HCT116 (cell line): ENCODE measurements at regions not wholly inside any gene's neighbourhood (a gene's known extent, or its start where the extent isn't known, plus 50 kb on each side); places are given as distances from the start of the nearest gene placed in this dataset.

Source experiments
- ATAC-seq: fragments of 200-7000 bp; cut with Tn5 transposase; 2 replicates; pipeline ENCODE4 v1.9.1; 2020; ENCODE audit warnings: mild to moderate bottlenecking, moderate library complexity
- BruUV-seq: library from RNA; stranded (reverse); fragments of 400-500 nt; replicated peaks from 2 replicates; lab custom pipeline; 2021; lab: Mats Ljungman, UMichigan
- CTCF ChIA-PET: fragments of 300-600 bp; sonication (Branson Sonifier 250); formaldehyde crosslinking; loops from one replicate; lab custom pipeline; 2021; ENCODE audit warnings: antibody characterized with exemption; lab: Charles Lee
- POLR2A ChIA-PET: fragments of 300-600, 350-600 bp; sonication (Branson Sonifier 250); formaldehyde crosslinking; loops from one replicate; lab custom pipeline; 2021; ENCODE audit warnings: antibody characterized with exemption; lab: Charles Lee
- RAD21 ChIA-PET, 2 experiments: fragments of 300-600 bp; sonication (Branson Sonifier 250); formaldehyde crosslinking; loops; one replicate each; lab custom pipeline; 2023; ENCODE audit warnings: low total read pairs in 2 of 2; ENCODE audit not compliant: uncharacterized antibody in 2 of 2, unreplicated experiment in 2 of 2, low non-redundant PET in 1 of 2; lab: Charles Lee
- DNase-seq: peaks from one replicate; pipeline ENCODE4 v3.0.0-alpha.2; 2010; ENCODE audit warnings: low read depth, low spot score
- H2AFZ ChIP-seq: fragments of 200-600 bp; shearing (Covaris generic), sonication (generic); 2 replicates; pipeline ENCODE4 v1.6.1; 2017; ENCODE audit warnings: low read depth, mixed run types, mixed read lengths, antibody characterized with exemption, low read length; ENCODE audit not compliant: poor library complexity, severe bottlenecking
- H3K27ac ChIP-seq: 2 replicates; pipeline ENCODE4 v1.5.1; 2012; ENCODE audit warnings: low read depth, low read length
- H3K27me3 ChIP-seq: fragments of 200-600 bp; sonication (generic); 2 replicates; pipeline ENCODE4 v1.6.1; 2016; ENCODE audit warnings: mixed run types, low read length, mixed read lengths; ENCODE audit not compliant: insufficient read depth
- H3K36me3 ChIP-seq, 2 experiments: fragments of 200-500 bp in 1 of 2; fragments of 200-600 bp in 1 of 2; sonication (Bioruptor generic) in 1 of 2; sonication (generic) in 1 of 2; 2 replicates each; pipeline versions ENCODE4 v1.5.1 to v1.6.1; 2014 to 2016; ENCODE audit warnings: low read length in 2 of 2, inconsistent platforms in 1 of 2, mixed read lengths in 1 of 2, mixed run types in 1 of 2; ENCODE audit not compliant: insufficient read depth in 2 of 2, control insufficient read depth in 1 of 2
- H3K4me1 ChIP-seq, 2 experiments: fragments of 200-600 bp in 1 of 2; sonication (generic) in 1 of 2; 2 replicates each; pipeline versions ENCODE4 v1.5.1 to v1.6.1; 2012 to 2017; ENCODE audit warnings: low read length in 2 of 2, inconsistent platforms in 1 of 2, mild to moderate bottlenecking in 1 of 2, mixed read lengths in 1 of 2, mixed run types in 1 of 2, moderate library complexity in 1 of 2; ENCODE audit not compliant: insufficient read depth in 2 of 2, control insufficient read depth in 1 of 2
- H3K4me2 ChIP-seq: fragments of 200-600 bp; sonication (generic); 2 replicates; pipeline ENCODE4 v1.6.1; 2017; ENCODE audit warnings: mixed run types, low read length, mixed read lengths
- H3K4me3 ChIP-seq, 2 experiments: fragments of 200-600 bp in 1 of 2; sonication (generic) in 1 of 2; replicated peaks in 1 of 2; 2 replicates each; pipeline ENCODE4 v1.5.1; 2011 to 2016; ENCODE audit warnings: low read length in 2 of 2, control low read depth in 1 of 2, low read depth in 1 of 2, mild to moderate bottlenecking in 1 of 2, mixed read lengths in 1 of 2, mixed run types in 1 of 2
- H3K79me2 ChIP-seq: fragments of 200-600 bp; sonication (generic); 2 replicates; pipeline ENCODE4 v1.6.1; 2017; ENCODE audit warnings: mild to moderate bottlenecking, mixed run types, low read length, moderate library complexity, mixed read lengths; ENCODE audit not compliant: insufficient read depth
- H3K9ac ChIP-seq: fragments of 200-600 bp; sonication (generic); 2 replicates; pipeline ENCODE4 v1.6.1; 2016; ENCODE audit warnings: low read length, mixed read lengths
- H3K9me2 ChIP-seq: fragments of 200-600 bp; sonication (generic), shearing (Covaris generic); 2 replicates; pipeline ENCODE4 v1.6.1; 2017; ENCODE audit warnings: mixed run types, mild to moderate bottlenecking, moderate library complexity; ENCODE audit not compliant: insufficient read depth
- H3K9me3 ChIP-seq, 2 experiments: fragments of 200-500 bp in 1 of 2; fragments of 200-600 bp in 1 of 2; sonication (Bioruptor generic) in 1 of 2; sonication (generic) in 1 of 2; 2 replicates each; pipeline ENCODE4 v1.6.1; 2014 to 2017; ENCODE audit warnings: low read length in 2 of 2, mixed read lengths in 2 of 2, inconsistent platforms in 1 of 2, low read depth in 1 of 2, mild to moderate bottlenecking in 1 of 2, mixed run types in 1 of 2, moderate library complexity in 1 of 2; ENCODE audit not compliant: control insufficient read depth in 1 of 2, insufficient read depth in 1 of 2
- H4K20me1 ChIP-seq: fragments of 200-600 bp; sonication (generic), shearing (Covaris generic); 2 replicates; pipeline ENCODE4 v1.6.1; 2017; ENCODE audit warnings: mixed run types, mild to moderate bottlenecking, moderate library complexity; ENCODE audit not compliant: insufficient read depth
- CBX3 ChIP-seq: IDR thresholded peaks from 2 replicates; pipeline ENCODE4 v1.6.1; 2012; ENCODE audit warnings: low read depth
- CEBPB ChIP-seq: IDR thresholded peaks from 2 replicates; pipeline ENCODE4 v1.6.1; 2012; ENCODE audit warnings: low read depth
- EGR1 ChIP-seq: IDR thresholded peaks from 2 replicates; pipeline ENCODE4 v1.6.1; 2012; ENCODE audit warnings: low read depth
- ELF1 ChIP-seq: IDR thresholded peaks from 2 replicates; pipeline ENCODE4 v1.6.1; 2012; ENCODE audit warnings: low read depth, borderline replicate concordance
- FOSL1 ChIP-seq: IDR thresholded peaks from 2 replicates; pipeline ENCODE4 v1.6.1; 2012; ENCODE audit warnings: low read depth
- JUND ChIP-seq: IDR thresholded peaks from 2 replicates; pipeline ENCODE4 v1.6.1; 2012
- POLR2A ChIP-seq: IDR thresholded peaks from 2 replicates; pipeline ENCODE4 v1.7.0; 2011; ENCODE audit warnings: borderline replicate concordance; ENCODE audit not compliant: insufficient read depth, insufficient read length; ENCODE audit errors: extremely low read depth
- RAD21 ChIP-seq: IDR thresholded peaks from 2 replicates; pipeline ENCODE4 v1.6.1; 2012; ENCODE audit warnings: low read depth, mild to moderate bottlenecking
- SIN3A ChIP-seq: IDR thresholded peaks from 2 replicates; pipeline ENCODE4 v1.6.1; 2012; ENCODE audit warnings: low read depth
- SP1 ChIP-seq: IDR thresholded peaks from 2 replicates; pipeline ENCODE4 v1.6.1; 2012; ENCODE audit warnings: low read depth
- SRF ChIP-seq: IDR thresholded peaks from 2 replicates; pipeline ENCODE4 v1.6.1; 2012; ENCODE audit warnings: low read depth
- TCF7L2 ChIP-seq: IDR thresholded peaks from 2 replicates; pipeline ENCODE4 v1.7.0; 2011; ENCODE audit warnings: borderline replicate concordance, inconsistent platforms; ENCODE audit not compliant: insufficient read depth, insufficient read length; ENCODE audit errors: extremely low read depth
- YY1 ChIP-seq: IDR thresholded peaks from 2 replicates; pipeline ENCODE4 v1.6.1; 2011; ENCODE audit warnings: low read length, low read depth, moderate library complexity, mild to moderate bottlenecking; ENCODE audit not compliant: insufficient replicate concordance; ENCODE audit errors: extremely low read depth
- ZFX ChIP-seq: fragments of 450-650 bp; IDR thresholded peaks from 2 replicates; pipeline ENCODE4 v1.6.1; 2017
- ZNF274 ChIP-seq: fragments of 200-500 bp; sonication (Bioruptor generic); IDR thresholded peaks from 2 replicates; pipeline ENCODE4 v1.6.1; 2014; ENCODE audit warnings: mild to moderate bottlenecking, low read depth, low read length, inconsistent platforms
- intact Hi-C: fragments of 100-400 bp; cut with micrococcal nuclease; formaldehyde crosslinking; loops from 2 replicates; pipeline ENCODE4 v1.10.0; 2022
- TF ChIP-seq, protein P1 (sequence below): IDR thresholded peaks from 2 replicates; pipeline ENCODE4 v1.6.1; 2012; ENCODE audit warnings: low read depth
- TF ChIP-seq, protein P2 (sequence below): IDR thresholded peaks from 2 replicates; pipeline ENCODE4 v1.6.1; 2012
- TF ChIP-seq, protein P3 (sequence below): IDR thresholded peaks from 2 replicates; pipeline ENCODE4 v1.6.1; 2011; ENCODE audit warnings: mild to moderate bottlenecking, low read length, moderate library complexity; ENCODE audit not compliant: insufficient replicate concordance; ENCODE audit errors: extremely low read depth
- TF ChIP-seq, protein P4 (sequence below): IDR thresholded peaks from 2 replicates; pipeline ENCODE4 v1.6.1; 2012
- TF ChIP-seq, protein P5 (sequence below), 3 experiments: fragments of 200-600 bp in 1 of 3; sonication (generic) in 1 of 3; IDR thresholded peaks in 2 of 3; conservative IDR thresholded peaks in 1 of 3; 2 replicates each; pipeline ENCODE4 v1.5.1; 2012 to 2017; ENCODE audit warnings: low read depth in 2 of 3, low read length in 2 of 3, antibody characterized with exemption in 1 of 3, borderline replicate concordance in 1 of 3, control low read depth in 1 of 3, mild to moderate bottlenecking in 1 of 3, mixed read lengths in 1 of 3, mixed run types in 1 of 3, moderate library complexity in 1 of 3; ENCODE audit not compliant: insufficient read depth in 1 of 3

DNA sequence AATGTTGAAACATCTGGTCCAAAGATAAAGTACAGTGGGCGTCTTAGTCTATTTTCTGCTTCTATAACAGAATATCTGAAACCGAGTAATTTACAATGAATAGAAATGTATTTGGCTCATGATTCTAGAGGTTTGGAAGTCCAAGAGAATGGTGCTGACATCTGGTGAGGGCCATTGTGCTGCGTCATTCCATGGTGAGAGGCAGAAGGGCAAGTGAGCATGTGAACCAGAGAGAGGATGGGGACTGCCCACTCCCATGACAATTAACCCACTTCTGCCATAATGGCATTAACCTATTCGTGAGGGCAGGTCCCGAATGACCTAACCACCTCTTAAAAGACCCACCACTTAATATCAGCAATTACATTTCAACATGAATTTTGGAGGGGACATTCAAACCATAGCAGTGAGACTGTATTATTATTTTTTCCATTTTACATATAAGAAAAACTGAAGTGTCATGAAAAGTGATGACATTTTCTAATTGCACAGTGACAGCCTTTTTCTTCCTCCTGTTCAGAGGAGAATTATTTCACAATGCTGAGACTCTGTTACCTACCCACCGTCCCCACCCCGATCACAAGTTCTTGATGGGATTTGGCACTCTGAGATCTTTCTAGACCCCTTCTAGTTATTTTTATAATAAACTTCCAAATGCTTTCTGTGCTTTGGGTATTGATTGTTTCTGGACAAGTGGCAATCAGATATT, 238.8 kb downstream of the RPLP1 start:
- no peak overlapping the region for H3K4me3 ChIP-seq
- no peaks in the 10 kb centered on the region for H4K20me1 ChIP-seq
- H3K27ac ChIP-seq, result no peak overlapping the region
- H3K9me3 ChIP-seq, result peaks cover 6 to 16% of the 10 kb centered on the region in 2 experiments; a peak in 2 of 4 replicates
- H3K4me2 ChIP-seq, result no peak overlapping the region
- no peak overlapping the region for H3K9ac ChIP-seq
- TF ChIP-seq YY1 (no peak), CEBPB (no peak), SIN3A (no peak), EGR1 (no peak), POLR2A (no peak), RAD21 (no peak), ZNF274 (no peak), FOSL1 (no peak), TCF7L2 (no peak), SP1 (no peak), ELF1 (no peak), CBX3 (no peak), SRF (no peak), ZFX (no peak), JUND (no peak)
- TF ChIP-seq, protein P1, sequence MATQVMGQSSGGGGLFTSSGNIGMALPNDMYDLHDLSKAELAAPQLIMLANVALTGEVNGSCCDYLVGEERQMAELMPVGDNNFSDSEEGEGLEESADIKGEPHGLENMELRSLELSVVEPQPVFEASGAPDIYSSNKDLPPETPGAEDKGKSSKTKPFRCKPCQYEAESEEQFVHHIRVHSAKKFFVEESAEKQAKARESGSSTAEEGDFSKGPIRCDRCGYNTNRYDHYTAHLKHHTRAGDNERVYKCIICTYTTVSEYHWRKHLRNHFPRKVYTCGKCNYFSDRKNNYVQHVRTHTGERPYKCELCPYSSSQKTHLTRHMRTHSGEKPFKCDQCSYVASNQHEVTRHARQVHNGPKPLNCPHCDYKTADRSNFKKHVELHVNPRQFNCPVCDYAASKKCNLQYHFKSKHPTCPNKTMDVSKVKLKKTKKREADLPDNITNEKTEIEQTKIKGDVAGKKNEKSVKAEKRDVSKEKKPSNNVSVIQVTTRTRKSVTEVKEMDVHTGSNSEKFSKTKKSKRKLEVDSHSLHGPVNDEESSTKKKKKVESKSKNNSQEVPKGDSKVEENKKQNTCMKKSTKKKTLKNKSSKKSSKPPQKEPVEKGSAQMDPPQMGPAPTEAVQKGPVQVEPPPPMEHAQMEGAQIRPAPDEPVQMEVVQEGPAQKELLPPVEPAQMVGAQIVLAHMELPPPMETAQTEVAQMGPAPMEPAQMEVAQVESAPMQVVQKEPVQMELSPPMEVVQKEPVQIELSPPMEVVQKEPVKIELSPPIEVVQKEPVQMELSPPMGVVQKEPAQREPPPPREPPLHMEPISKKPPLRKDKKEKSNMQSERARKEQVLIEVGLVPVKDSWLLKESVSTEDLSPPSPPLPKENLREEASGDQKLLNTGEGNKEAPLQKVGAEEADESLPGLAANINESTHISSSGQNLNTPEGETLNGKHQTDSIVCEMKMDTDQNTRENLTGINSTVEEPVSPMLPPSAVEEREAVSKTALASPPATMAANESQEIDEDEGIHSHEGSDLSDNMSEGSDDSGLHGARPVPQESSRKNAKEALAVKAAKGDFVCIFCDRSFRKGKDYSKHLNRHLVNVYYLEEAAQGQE, result no peak
- TF ChIP-seq, protein P2, sequence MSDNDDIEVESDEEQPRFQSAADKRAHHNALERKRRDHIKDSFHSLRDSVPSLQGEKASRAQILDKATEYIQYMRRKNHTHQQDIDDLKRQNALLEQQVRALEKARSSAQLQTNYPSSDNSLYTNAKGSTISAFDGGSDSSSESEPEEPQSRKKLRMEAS, result no peak
- TF ChIP-seq, protein P3, sequence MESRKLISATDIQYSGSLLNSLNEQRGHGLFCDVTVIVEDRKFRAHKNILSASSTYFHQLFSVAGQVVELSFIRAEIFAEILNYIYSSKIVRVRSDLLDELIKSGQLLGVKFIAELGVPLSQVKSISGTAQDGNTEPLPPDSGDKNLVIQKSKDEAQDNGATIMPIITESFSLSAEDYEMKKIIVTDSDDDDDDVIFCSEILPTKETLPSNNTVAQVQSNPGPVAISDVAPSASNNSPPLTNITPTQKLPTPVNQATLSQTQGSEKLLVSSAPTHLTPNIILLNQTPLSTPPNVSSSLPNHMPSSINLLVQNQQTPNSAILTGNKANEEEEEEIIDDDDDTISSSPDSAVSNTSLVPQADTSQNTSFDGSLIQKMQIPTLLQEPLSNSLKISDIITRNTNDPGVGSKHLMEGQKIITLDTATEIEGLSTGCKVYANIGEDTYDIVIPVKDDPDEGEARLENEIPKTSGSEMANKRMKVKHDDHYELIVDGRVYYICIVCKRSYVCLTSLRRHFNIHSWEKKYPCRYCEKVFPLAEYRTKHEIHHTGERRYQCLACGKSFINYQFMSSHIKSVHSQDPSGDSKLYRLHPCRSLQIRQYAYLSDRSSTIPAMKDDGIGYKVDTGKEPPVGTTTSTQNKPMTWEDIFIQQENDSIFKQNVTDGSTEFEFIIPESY, result no peak
- TF ChIP-seq, protein P4, sequence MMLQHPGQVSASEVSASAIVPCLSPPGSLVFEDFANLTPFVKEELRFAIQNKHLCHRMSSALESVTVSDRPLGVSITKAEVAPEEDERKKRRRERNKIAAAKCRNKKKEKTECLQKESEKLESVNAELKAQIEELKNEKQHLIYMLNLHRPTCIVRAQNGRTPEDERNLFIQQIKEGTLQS, result no peak
- TF ChIP-seq, protein P5, sequence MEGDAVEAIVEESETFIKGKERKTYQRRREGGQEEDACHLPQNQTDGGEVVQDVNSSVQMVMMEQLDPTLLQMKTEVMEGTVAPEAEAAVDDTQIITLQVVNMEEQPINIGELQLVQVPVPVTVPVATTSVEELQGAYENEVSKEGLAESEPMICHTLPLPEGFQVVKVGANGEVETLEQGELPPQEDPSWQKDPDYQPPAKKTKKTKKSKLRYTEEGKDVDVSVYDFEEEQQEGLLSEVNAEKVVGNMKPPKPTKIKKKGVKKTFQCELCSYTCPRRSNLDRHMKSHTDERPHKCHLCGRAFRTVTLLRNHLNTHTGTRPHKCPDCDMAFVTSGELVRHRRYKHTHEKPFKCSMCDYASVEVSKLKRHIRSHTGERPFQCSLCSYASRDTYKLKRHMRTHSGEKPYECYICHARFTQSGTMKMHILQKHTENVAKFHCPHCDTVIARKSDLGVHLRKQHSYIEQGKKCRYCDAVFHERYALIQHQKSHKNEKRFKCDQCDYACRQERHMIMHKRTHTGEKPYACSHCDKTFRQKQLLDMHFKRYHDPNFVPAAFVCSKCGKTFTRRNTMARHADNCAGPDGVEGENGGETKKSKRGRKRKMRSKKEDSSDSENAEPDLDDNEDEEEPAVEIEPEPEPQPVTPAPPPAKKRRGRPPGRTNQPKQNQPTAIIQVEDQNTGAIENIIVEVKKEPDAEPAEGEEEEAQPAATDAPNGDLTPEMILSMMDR (IDR thresholded peaks at IDR 0.05 in 2 of 3, conservative IDR thresholded peaks at IDR 0.05 in 1 of 3; ENCODE audit: borderline replicate concordance in 1 of 3, insufficient read depth in 1 of 3, low read depth in 2 of 3, low read length in 2 of 3), result no peak
- H3K4me1 ChIP-seq, result no peaks in the 10 kb centered on the region
- ChIA-PET POLR2A (no interaction called here), RAD21 (no interaction called here), CTCF (no interaction called here)
- peaks cover 17% of the 10 kb centered on the region for H3K27me3 ChIP-seq
- H3K9me2 ChIP-seq, result no peaks in the 10 kb centered on the region
- DNase-seq, result no peak
- no TSS peak for BruUV-seq
- no peak for ATAC-seq
- intact Hi-C loops, result no loop called here
- no peaks in the 10 kb centered on the region for H3K36me3 ChIP-seq
- H2AFZ ChIP-seq, result no peak overlapping the region
- H3K79me2 ChIP-seq, result no peaks in the 10 kb centered on the region
